ENCODE measurements at regions not wholly inside any gene's neighbourhood (a gene's known extent, or its start where the extent isn't known, plus 50 kb on each side); places are given as distances from the start of the nearest gene placed in this dataset.

GRCh38 chr6:77055711-77056110 lies 407.6 kb downstream of the HTR1B start:
- ChIA-PET POLR2A (no interaction called here), CTCF (no interaction called here)
- no peak for TF ChIP-seq CTCF (IDR thresholded peaks at IDR 0.05; ENCODE audit: control extremely low read depth, extremely low read depth, low read depth, missing control alignments)
- DNase-seq (ENCODE audit: extremely low spot score) = no peak

- no peak for TF ChIP-seq CTCF (IDR thresholded peaks at IDR 0.05; ENCODE audit: control extremely low read depth, extremely low read depth, low read depth, missing control alignments)
- DNase-seq (ENCODE audit: extremely low spot score) = no peak
- POLR2A ChIA-PET = no interaction called here
- CTCF ChIA-PET = no interaction called here
Observed at GRCh38 chr6:77040568-77041195, 422.6 kb downstream of the HTR1B start.

- DNase-seq (ENCODE audit: extremely low spot score) = no peak
- TF ChIP-seq CTCF (IDR thresholded peaks at IDR 0.05; ENCODE audit: control extremely low read depth, extremely low read depth, low read depth, missing control alignments) = no peak
- ChIA-PET POLR2A (no interaction called here), CTCF (interaction anchor here (1.0 kb wide), 2 partner anchors 8 to 10 kb away, joined by 3 read pairs; no protein-coding TSS in a partner anchor)
Observed at GRCh38 chr6:77038807-77039206, 424.5 kb downstream of the HTR1B start.

DNA sequence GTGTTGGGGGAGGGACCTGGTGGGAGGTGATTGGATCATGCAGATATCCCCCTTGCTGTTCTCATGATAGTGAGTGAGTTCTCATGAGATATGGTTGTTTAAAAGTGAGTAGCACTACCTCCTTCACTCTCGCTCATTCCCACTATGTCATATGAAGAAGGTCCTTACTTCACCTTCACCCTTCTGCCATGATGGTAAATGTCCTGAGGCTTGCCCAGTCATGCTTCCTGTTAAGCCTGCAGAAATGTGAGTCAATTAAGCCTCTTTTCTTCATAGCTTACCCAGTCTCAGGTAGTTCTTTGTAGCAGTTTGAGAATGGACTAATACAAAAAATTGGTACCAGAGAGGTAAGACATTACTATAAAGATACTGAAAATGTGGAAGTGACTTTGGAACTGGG lies 425.9 kb downstream of the HTR1B start:
- TF ChIP-seq CTCF (IDR thresholded peaks at IDR 0.05; ENCODE audit: control extremely low read depth, extremely low read depth, low read depth, missing control alignments) = no peak
- ChIA-PET CTCF (interaction anchor here (1.3 kb wide), 1 partner anchor 23 kb away, joined by 3 read pairs; no protein-coding TSS in a partner anchor), POLR2A (no interaction called here)
- DNase-seq (ENCODE audit: extremely low spot score) = no peak

DNA sequence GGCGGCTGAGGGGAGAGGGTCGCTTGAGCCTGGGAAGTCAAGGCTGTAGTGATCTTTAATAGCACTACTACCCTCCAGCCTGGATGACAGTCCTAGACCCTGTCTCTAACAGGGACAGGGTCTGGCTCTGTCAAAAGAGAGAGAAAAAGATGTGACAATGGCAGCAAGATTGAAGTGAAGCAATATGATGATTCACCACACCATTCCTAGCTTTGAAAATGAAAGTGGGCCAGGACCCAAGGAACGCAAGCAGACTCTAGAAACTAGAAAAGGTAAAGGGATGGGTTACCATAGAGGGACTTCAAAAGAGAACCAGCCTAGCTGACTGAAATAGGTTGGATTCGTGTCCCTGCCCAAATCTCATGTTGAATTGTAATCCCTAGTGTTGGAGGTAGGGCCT lies 426.9 kb downstream of the HTR1B start:
- ChIA-PET CTCF (interaction anchor here (1.2 kb wide), 1 partner anchor 11 kb away, joined by 3 read pairs; no protein-coding TSS in a partner anchor), POLR2A (no interaction called here)
- no peak for TF ChIP-seq CTCF (IDR thresholded peaks at IDR 0.05; ENCODE audit: control extremely low read depth, extremely low read depth, low read depth, missing control alignments)
- DNase-seq (ENCODE audit: extremely low spot score) = no peak

GRCh38 chr6:77034161-77034560 lies 429.1 kb downstream of the HTR1B start:
- ChIA-PET CTCF (interaction anchor here (1.8 kb wide), 1 partner anchor 29 kb away, joined by 4 read pairs; no protein-coding TSS in a partner anchor), POLR2A (no interaction called here)
- no peak for TF ChIP-seq CTCF (IDR thresholded peaks at IDR 0.05; ENCODE audit: control extremely low read depth, extremely low read depth, low read depth, missing control alignments)
- no peak for DNase-seq (ENCODE audit: extremely low spot score)
